GM19351 (cell line): ENCODE measurements at regions not wholly inside any gene's neighbourhood (a gene's known extent, or its start where the extent isn't known, plus 50 kb on each side); places are given as distances from the start of the nearest gene placed in this dataset.

Experiments
- ATAC-seq: cut with Tn5 transposase; IDR thresholded peaks from one replicate; pipeline ENCODE4 v1.9.1; 2021; ENCODE audit warnings: mild to moderate bottlenecking, moderate library complexity; ENCODE audit not compliant: unreplicated experiment

- ATAC-seq = no peak
Measured at GRCh38 chr2:12928197-12928774, 211.6 kb downstream of the TRIB2 start.

- ATAC-seq = no peak
Measured at GRCh38 chr2:12928775-12929401, 212.2 kb downstream of the TRIB2 start.

GRCh38 chr2:12929758-12930157, 213.0 kb downstream of the TRIB2 start:
- ATAC-seq = no peak

- no peak for ATAC-seq
Measured at GRCh38 chr2:12930391-12930790, 213.7 kb downstream of the TRIB2 start.

- peak; percentile 73 for ATAC-seq
Measured at GRCh38 chr2:12931186-12931844, 214.6 kb downstream of the TRIB2 start.

- ATAC-seq = no peak
Measured at GRCh38 chr2:12932192-12932591, 215.5 kb downstream of the TRIB2 start.

- no peak for ATAC-seq
Measured at GRCh38 chr2:12934146-12934756, 217.5 kb downstream of the TRIB2 start.

- no peak for ATAC-seq
Measured at GRCh38 chr2:12935222-12935621, 218.5 kb downstream of the TRIB2 start.

DNA sequence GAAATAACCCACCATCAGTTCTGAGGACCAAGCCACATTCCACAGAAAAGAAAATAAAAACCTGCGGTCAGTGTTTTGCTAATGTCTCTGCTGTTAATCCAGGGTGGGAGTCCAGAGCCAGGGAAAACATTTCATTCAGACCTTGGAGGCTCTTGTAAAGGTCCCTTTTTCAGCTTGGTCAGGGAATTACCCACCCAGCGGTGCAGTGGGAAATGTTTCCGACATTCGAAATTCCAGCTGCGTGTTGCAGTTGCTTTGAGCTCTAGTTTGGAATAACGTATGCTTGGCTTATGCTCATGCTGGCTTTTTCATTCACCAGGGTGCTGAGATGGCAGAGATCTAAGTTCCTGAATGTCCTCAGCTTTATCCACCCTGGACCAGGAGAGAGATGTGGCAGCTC, 219.1 kb downstream of the TRIB2 start:
- no peak for ATAC-seq

- no peak for ATAC-seq
Measured at GRCh38 chr2:12941203-12941602, 224.5 kb downstream of the TRIB2 start.

GRCh38 chr2:12948231-12948960, 231.7 kb downstream of the TRIB2 start:
- ATAC-seq = no peak

DNA sequence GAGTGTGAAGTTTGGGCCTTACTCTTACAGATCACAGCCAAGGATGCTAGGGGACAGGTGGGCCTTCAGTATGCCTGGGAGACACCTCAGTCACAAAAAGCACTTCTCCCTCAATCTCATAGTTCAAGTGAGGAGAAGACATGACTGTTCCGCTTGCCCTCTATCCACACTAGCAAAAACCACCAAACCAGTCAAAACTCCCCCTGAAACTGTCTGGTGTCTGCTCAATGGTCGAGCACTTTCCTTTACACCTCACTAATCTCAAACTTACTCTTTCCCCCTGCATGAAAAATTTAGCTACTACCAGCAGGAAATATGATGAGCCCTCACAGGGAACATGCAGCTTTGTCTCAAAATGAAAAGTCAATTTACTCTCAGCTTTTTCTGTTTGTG, 232.2 kb downstream of the TRIB2 start:
- ATAC-seq = peak; percentile 96

GRCh38 chr2:12949406-12949805, 232.7 kb downstream of the TRIB2 start:
- no peak for ATAC-seq

DNA sequence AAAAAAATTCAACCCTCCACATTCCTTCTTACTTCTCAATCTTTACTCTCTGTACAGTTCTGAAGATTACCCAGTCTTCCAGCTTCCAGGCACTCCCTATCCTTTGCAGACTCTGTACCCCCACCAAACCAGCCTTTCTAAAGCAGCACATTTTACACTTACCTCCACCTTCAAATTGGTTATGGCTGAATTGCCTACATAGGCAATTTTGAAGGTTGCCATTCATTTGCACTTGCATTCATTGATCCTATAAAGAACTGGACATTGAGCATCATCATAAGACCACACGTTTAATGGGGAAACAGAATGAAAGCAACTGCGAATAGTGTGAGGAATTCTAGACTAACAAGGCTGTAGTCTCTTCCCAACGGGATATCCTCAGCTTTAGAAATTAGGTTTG, 233.4 kb downstream of the TRIB2 start:
- ATAC-seq = no peak

GRCh38 chr2:12950957-12951656, 234.4 kb downstream of the TRIB2 start:
- ATAC-seq = no peak

GRCh38 chr2:12951657-12951973, 234.9 kb downstream of the TRIB2 start:
- no peak for ATAC-seq

DNA sequence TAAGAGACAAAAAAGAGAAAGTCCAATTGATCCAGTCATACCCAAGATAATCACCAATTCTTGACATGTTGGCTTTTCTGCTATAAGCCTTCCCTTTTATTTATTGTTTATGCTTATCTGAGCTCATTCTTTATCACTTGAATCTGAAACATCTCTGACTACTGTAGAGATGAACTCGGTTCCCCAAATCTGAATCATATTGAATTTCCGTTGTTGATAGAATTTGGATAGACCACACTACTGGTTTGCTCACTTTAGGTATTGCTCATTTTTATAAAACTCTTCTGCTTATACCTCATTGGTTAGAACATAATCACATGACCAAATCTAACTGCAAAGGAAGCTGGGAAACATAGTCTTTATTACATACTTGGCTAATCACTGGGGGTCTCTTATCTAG, 236.9 kb downstream of the TRIB2 start:
- ATAC-seq = no peak

DNA sequence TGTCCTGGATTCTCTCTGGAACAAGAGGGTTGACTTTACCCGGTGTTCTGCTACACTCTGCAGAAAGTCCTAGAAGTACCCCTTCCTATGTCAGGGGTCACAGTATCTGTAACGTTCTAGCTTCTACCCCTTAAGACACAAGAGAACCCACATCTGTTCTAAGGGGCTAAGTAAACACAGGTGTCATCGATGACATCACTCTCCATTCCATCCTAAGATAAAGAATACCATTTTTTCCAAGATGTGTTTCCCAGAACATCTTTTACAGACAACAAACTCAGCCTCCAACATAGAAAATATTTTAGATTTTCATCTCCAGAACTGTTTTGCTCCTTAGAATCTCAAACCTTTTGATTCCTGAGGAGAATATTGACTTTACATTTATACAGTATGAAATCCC, 239.1 kb downstream of the TRIB2 start:
- no peak for ATAC-seq

DNA sequence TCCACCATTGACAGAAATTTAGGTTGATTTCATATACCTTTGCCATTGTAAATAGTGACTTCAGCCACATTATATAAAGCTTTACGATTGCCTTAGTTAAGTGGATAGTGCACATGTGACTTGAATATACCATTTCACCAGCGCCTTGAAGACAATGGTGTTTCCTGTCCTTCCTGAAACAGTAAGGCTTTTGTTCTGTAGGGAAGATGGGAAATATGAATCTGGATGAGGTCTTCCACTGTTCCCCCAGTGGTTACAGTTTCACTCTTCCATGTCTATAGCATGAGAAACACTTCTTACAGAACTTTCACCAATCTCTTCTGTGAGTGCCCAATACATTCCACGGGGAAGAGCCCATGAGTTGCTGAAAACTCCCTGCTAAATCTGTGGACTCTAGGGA, 240.5 kb downstream of the TRIB2 start:
- no peak for ATAC-seq

- no peak for ATAC-seq
Measured at GRCh38 chr2:12959935-12960334, 243.2 kb downstream of the TRIB2 start.

GRCh38 chr2:12960671-12961070, 243.9 kb downstream of the TRIB2 start:
- no peak for ATAC-seq
